Raji (cell line): ENCODE measurements at regions not wholly inside any gene's neighbourhood (a gene's known extent, or its start where the extent isn't known, plus 50 kb on each side); places are given as distances from the start of the nearest gene placed in this dataset.

Experiments
- POLR2A ChIP-seq: IDR thresholded peaks from 2 replicates; pipeline ENCODE4 v1.6.1; 2011; ENCODE audit warnings: low read depth, low read length, control low read depth; ENCODE audit not compliant: insufficient read depth

- TF ChIP-seq POLR2A: no peak
These were observed 163.7 kb upstream of the PWP1 start for GRCh38 chr12:107521826-107522355.

- TF ChIP-seq POLR2A: no peak
These were observed 162.7 kb upstream of the PWP1 start for GRCh38 chr12:107522692-107523477.

- no peak for TF ChIP-seq POLR2A
These were observed 161.6 kb upstream of the PWP1 start for GRCh38 chr12:107523775-107524535.

GRCh38 chr12:107525063-107525718 lies 160.4 kb upstream of the PWP1 start:
- TF ChIP-seq POLR2A: no peak

GRCh38 chr12:107525719-107526554 lies 159.7 kb upstream of the PWP1 start:
- no peak for TF ChIP-seq POLR2A

GRCh38 chr12:107526555-107527180 lies 158.9 kb upstream of the PWP1 start:
- no peak for TF ChIP-seq POLR2A

GRCh38 chr12:107528731-107529365 lies 156.8 kb upstream of the PWP1 start:
- no peak for TF ChIP-seq POLR2A

- no peak for TF ChIP-seq POLR2A
These were observed 155.6 kb upstream of the PWP1 start for GRCh38 chr12:107529991-107530390.

GRCh38 chr12:107530701-107531100 lies 154.9 kb upstream of the PWP1 start:
- no peak for TF ChIP-seq POLR2A

GRCh38 chr12:107533218-107533617 lies 152.4 kb upstream of the PWP1 start:
- TF ChIP-seq POLR2A: no peak

- no peak for TF ChIP-seq POLR2A
These were observed 149.0 kb upstream of the PWP1 start for GRCh38 chr12:107536613-107537012.

- TF ChIP-seq POLR2A: no peak
These were observed 148.0 kb upstream of the PWP1 start for GRCh38 chr12:107537464-107538119.

- no peak for TF ChIP-seq POLR2A
These were observed 146.2 kb upstream of the PWP1 start for GRCh38 chr12:107539196-107539939.
